ENCODE measurements at regions not wholly inside any gene's neighbourhood (a gene's known extent, or its start where the extent isn't known, plus 50 kb on each side); places are given as distances from the start of the nearest gene placed in this dataset.
A peak's percentile ranks its signal among the peaks of the same experiment; 100 is the strongest.

- DNase-seq (ENCODE audit: low read depth in 4 of 4, low spot score in 3 of 4), result no peak
Measured at GRCh38 chr16:81185416-81185815, 53.1 kb upstream of the BCO1 start.

DNA sequence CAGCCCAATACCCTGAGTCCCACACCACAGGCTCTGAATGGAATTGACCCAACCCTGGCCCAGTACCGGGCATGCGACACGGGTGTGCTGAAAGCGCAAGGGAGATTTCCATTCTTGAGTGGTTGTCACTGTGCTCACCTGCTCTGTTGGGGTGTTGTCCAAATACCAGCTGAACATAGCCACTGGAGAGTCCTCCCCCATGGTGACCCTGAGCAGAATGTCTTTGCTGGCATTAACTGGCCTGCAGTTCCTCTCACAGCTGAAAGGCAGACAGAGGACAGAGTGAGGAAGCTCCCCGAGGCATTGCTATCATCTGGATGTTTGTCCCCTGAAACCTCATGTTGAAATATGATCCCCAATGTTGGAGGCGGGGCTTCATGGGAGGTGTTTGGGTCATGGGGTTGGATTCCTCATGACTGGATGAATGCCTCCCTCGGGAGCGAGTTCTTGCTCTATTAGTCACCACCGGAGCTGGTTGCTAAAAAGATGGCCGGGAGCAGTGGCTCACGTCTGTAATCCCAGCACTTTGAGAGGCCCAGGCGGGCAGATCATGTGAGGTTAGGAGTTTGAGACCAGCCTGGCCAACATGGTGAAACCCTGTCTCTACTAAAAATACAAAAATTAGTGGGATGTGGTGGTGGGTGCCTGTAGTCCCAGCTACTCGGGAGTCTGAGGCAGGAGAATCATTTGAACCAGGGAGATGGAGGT lies 57.3 kb upstream of the BCO1 start:
- DNase-seq (ENCODE audit: low read depth in 4 of 4, low spot score in 3 of 4), result peak; percentile 54 to 83 (median 78)

GRCh38 chr16:81180578-81180977 lies 57.9 kb upstream of the BCO1 start:
- DNase-seq (ENCODE audit: low read depth in 4 of 4, low spot score in 3 of 4), result no peak

- no peak for DNase-seq (ENCODE audit: low read depth in 4 of 4, low spot score in 3 of 4)
Measured at GRCh38 chr16:81179219-81179618, 59.3 kb upstream of the BCO1 start.

DNA sequence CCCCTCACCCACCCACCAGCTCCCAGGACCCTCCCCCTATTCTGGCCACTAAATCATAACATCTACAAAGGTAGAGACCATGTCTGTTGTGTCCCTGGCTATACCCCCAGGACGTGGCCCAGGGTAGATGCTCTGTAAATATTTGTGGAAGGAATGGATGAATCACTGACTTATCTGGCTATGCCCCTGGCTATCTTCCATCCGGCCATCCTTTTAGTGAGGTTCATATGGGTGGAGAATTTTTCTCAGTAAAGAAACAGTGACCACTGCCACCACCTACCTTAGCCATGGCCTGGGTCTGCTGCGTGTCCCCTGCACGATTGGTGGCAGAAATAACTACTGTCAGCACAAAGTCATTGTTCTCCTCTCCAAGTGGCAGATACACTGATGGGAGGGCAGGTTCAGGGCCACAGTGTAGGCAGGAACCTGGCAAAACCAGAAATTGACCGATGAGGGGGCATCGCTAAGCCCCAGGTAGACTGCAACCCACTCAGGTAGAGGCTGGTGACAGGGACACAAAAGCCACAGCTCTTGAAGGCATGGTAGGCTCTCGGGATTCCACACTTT lies 63.1 kb upstream of the BCO1 start:
- DNase-seq (ENCODE audit: low read depth in 4 of 4, low spot score in 3 of 4), result no peak

DNA sequence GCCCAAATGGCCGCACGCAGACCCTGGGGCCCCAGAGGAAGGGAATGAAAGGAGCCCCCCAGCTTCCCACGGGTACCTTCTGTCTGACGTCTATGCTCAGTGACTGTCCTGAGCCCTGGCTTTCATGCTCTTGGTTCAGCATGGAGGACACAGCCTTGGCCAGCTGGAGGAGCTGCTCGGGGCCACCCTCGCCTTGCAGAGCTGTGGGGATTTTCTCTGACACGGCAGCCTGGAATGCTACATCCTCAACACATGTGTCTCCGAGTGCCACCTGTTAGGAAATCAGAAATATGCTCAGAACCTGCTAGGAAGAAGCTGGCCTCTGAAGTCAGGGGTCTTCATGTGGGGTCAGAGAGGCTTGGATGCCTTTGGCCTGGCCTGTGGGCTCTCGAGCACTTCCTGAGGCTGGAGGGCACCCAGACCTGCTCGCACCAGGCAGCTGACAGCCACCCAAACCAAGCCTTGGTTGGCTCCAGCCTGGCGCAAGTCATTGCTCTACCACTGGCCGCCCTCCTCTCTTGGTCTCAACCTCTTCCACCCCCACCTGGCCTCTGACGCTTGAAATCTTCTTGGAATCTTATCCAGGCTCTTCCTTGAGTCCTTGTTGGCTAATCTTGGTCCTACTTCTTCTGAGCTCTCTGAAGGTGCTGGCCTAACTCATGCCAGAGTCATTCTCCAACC lies 63.7 kb upstream of the BCO1 start:
- DNase-seq (ENCODE audit: low read depth in 4 of 4, low spot score in 3 of 4), result no peak

- no peak for DNase-seq (ENCODE audit: low read depth in 4 of 4, low spot score in 3 of 4)
Measured at GRCh38 chr16:81172769-81173658, 65.5 kb upstream of the BCO1 start.

- peak in 2 of 4 donors; percentile 1 to 9 for DNase-seq (ENCODE audit: low read depth in 4 of 4, low spot score in 3 of 4)
Measured at GRCh38 chr16:81170824-81171223, 67.7 kb upstream of the BCO1 start.

DNA sequence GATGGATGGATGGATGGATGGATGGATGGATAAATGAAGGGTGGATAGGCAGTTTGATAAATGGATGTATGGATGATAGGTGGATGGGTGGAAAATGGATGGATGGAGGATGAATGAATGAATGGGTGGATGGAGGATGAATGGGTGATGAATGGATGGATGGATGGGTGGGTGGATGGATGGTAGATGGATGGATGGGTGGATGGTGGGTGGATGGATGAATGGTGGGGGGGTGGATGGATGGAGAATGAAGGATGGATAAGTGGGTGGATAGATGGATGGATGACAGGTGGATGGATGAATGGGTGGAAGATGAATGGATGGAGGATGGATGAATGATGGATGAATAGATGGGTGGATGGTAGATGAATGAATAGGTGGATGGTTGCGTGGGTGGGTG lies 70.1 kb upstream of the BCO1 start:
- no peak for DNase-seq (ENCODE audit: low read depth in 4 of 4, low spot score in 3 of 4)

- no peak for DNase-seq (ENCODE audit: low read depth in 4 of 4, low spot score in 3 of 4)
Measured at GRCh38 chr16:81167851-81168250, 70.6 kb upstream of the BCO1 start.

DNA sequence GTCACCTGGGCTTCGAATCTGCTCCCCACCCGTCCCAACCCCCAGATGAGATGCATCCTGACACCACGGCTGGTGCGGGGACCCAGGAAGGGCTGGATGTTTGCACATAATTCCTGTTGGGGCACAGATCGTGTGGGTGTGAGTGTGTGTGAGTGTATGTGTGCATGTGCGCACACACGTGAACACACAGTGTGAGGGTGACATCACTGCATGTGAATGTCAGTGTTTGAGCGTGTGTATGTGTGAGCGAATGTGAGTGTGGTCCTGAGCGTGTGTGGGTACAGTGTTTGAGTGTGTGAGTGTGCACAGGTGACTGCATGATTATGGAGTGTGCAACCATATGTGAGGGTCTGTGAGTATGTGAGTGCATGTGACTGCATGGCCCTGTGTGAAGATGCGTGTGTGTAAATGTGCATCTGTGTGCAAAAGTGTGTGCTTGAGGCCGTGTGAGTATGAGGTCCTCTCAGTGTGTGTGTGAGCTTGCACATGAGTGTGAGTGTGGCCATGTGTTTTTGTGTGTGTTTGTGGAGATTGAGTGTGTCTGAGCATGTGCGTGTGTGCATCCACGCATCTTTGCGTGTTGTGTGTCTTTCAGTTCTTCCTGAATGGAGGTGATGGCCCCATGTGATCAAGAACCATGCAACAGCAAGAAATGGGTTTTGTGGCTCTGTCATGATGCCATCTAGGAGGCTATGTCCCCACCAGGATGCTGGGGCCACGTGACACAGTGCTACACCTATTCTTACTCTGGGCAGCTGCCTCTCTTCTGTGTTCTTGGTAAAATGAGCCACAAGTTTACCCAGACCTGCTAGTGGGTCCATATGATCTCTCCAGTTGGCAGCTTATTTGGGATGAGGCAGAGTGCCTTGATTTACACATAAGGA lies 70.5 kb upstream of the GCSH start:
- DNase-seq (ENCODE audit: low read depth in 4 of 4, low spot score in 3 of 4), result no peak

DNA sequence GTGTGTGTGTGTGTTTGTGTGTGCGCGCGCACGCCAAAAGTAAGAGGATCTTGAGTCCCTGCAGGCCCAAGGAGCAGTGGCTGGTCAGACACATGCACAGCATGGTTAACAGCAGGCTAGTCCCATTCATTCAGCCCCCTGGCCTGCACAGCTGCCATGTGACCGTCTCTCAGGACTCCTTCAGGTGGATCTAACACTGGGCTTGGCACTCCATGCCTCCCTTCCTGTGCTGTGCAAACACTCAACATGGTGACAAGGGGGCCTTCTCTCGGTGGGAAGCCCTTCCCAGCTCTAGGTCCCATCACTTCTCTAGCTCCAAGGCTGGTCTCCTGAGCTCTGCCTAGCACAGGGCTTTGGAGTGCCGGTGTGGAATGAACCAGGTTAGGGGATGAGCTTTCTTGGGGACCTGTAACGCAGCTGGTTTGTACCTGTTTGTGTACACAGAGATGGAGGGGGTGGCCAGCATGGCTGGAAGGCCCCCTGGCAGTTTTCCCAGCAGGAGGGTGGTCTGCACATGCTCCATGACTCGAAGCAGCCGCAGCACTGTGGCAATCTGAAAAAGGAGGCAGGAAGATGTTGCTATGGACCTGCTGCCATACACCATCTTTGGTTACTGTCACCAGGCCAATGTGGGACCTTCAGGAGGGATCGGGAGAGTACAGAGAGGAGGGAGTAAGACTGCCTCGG lies 69.4 kb upstream of the GCSH start:
- DNase-seq (ENCODE audit: low read depth in 4 of 4, low spot score in 3 of 4), result no peak

GRCh38 chr16:81164958-81165357 lies 68.8 kb upstream of the GCSH start:
- no peak for DNase-seq (ENCODE audit: low read depth in 4 of 4, low spot score in 3 of 4)

GRCh38 chr16:81164481-81164880 lies 68.3 kb upstream of the GCSH start:
- no peak for DNase-seq (ENCODE audit: low read depth in 4 of 4, low spot score in 3 of 4)

DNA sequence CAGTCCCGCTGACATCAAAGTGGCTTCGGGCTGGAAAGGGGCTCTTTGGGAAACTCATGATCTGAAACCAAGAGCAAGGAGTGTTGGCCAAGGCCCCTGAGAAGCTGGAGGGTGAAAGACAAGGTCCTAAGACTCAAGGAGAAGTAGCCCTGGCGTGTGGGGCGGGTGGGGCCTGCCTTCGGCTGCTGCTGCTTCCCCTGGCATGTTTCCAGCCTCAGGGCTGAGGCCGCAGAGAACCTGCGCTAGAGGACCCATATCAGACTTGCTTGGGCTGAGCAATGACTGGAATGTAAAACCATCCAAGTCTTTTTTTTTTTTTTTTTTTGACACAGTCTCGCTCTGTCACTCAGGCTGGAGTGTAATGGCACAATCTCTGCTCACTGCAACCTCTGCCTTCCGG lies 67.5 kb upstream of the GCSH start:
- no peak for DNase-seq (ENCODE audit: low read depth in 4 of 4, low spot score in 3 of 4)

- DNase-seq (ENCODE audit: low read depth in 4 of 4, low spot score in 3 of 4), result no peak
Measured at GRCh38 chr16:81158964-81159363, 62.8 kb upstream of the GCSH start.

- DNase-seq (ENCODE audit: low read depth in 4 of 4, low spot score in 3 of 4), result no peak
Measured at GRCh38 chr16:81155769-81156168, 59.6 kb upstream of the GCSH start.

DNA sequence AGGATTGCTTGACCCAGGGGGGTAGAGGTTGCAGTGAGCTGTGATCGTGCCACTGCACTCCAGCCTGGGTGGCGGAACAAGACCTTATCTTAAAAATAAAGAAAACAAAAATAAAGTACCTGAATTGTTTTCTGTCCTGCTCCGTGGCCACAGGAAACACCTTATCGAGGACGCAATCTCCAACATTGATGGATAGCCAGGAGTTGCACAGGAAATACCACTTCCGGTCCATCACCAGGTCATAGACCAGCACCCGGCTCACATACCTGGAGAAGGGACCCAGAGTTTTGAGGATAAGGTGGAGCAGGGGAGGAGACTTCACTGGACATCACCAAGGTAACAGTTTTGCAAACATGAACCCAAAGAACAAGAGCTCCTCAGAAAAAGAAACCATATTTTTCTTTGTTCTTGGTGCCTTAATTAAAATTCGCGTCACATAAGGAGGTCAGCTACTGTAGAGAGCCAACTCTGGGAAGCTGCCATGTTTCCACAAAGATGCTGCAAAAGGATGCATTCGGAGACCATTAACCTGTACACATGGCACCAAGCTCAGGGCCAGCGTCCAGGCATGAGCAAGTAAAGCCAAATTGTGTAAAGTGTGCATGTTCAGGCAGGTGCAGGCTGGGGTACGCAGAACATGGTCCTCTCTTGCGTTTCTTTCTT lies 55.6 kb upstream of the GCSH start:
- DNase-seq (ENCODE audit: low read depth in 4 of 4, low spot score in 3 of 4), result no peak

DNA sequence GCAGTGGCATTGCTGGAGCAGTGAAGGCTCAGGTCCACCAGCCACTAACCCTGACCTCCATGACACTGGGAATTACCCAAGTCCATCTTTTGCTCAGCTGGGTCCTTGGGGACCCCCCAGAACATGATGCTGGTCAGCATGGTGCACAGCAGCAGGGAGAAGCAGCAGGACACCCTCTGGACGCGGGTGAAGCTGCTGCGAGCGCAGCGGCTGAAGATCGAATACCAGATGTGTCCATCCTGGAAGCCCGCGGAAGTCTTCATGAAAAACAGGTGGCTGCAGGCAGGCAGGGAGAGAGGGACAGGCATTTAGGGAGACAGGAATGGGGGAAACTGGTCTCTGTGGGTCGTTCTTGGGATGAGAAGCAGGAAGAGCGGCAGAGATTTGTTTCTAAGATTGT lies 53.4 kb upstream of the GCSH start:
- DNase-seq (ENCODE audit: low read depth in 4 of 4, low spot score in 3 of 4), result no peak

Data from right renal pelvis (tissue), 4 donors.